ENCODE measurements at regions not wholly inside any gene's neighbourhood (a gene's known extent, or its start where the extent isn't known, plus 50 kb on each side); places are given as distances from the start of the nearest gene placed in this dataset.

- no peak for TF ChIP-seq EP300 (IDR thresholded peaks at IDR 0.05; ENCODE audit: borderline replicate concordance)
- TF ChIP-seq RAD21 (IDR thresholded peaks at IDR 0.05; ENCODE audit: low read depth), result no peak
- no peak for TF ChIP-seq MAX (IDR thresholded peaks at IDR 0.05)
Measured at GRCh38 chr1:83761167-83762038, 237.5 kb downstream of the TTLL7 start.

Data from Ishikawa (cell line).